ENCODE measurements at regions not wholly inside any gene's neighbourhood (a gene's known extent, or its start where the extent isn't known, plus 50 kb on each side); places are given as distances from the start of the nearest gene placed in this dataset.

GRCh38 chr6:144834426-144835038, 549.4 kb downstream of the UTRN start:
- DNase-seq (ENCODE audit: low spot score) = no peak

- no peak for DNase-seq (ENCODE audit: low spot score)
These were observed 550.3 kb downstream of the UTRN start for GRCh38 chr6:144835322-144835973.

GRCh38 chr6:144840619-144841018, 555.5 kb downstream of the UTRN start:
- DNase-seq (ENCODE audit: low spot score) = no peak

- DNase-seq (ENCODE audit: low spot score) = no peak
These were observed 558.6 kb downstream of the UTRN start for GRCh38 chr6:144843701-144844100.

DNA sequence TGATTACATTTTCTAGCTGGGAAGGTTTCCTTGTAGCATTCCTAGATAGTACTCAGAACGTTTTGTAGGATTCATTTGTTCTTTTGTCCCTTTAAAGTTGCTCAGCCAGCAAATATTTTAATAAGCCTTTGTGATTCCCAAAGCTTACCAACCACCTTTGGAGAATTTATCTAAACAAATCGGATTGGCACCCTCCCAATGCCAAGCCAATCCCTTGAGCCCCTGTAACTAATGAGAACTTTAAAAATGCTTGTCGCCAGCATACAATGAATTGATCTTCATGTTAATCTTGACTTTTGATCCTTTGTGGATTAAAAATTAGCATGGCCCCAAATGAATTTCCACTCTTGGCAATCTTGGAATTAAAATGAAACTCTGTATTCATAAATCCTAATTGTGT, 559.5 kb downstream of the UTRN start:
- no peak for DNase-seq (ENCODE audit: low spot score)

GRCh38 chr6:144845186-144845585, 560.1 kb downstream of the UTRN start:
- no peak for DNase-seq (ENCODE audit: low spot score)

DNA sequence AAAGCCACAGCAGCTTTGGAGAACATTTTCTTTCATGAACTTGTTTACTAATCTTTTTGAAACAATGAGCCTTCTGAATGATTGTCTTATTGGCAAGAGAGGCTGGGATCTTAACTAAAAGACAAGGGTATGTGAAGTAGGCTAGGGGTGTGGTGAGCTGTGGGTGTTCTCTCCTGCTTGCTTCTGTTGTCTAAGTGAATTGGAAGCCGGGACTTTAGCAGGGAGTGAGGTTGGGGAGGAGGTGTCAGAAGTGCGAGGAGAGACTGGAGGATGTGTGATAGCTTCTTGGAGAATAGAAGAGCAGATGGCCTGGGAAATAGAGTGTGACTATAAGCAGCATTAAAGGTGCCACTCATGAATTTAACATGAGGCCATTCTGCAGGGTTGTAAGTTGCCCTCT, 562.8 kb downstream of the UTRN start:
- DNase-seq (ENCODE audit: low spot score) = no peak

DNA sequence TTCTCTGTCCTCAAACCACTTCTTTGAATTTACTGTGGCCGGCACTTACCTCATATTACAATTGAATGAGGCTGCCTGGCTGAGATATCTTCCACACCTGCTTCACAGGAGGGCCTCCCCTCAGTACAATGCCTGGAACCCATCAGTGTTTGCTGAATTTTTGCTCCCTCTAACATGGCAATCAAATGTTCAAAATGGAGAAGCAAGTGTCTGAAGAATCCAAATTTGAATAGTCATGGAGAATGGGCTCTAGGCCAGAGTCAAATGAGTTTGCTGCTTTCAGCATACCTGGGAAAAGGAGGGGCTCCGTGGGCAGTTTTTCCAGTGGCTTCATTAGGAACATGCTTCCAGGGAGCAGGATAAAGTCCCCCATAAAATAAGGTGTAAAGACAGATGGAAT, 564.8 kb downstream of the UTRN start:
- DNase-seq (ENCODE audit: low spot score) = no peak

DNA sequence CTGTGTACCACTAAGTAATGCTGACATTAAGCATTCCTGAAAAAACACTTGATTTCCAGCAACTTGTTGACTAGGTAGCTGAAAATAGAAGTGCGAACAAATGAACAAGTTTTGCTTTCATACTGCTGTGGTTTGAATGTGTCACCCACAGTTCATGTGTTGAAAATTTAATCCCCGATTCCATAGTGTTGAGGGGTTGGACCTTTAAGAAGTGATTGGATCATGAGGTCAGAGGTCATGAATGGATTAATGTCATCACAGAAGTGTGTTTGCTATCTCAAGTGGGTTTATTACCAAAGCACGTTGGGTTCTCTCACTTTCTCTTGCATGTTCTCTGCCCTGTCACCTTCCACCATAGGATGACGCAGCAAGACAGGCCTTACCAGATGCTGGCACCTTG, 568.5 kb downstream of the UTRN start:
- DNase-seq (ENCODE audit: low spot score) = no peak

DNA sequence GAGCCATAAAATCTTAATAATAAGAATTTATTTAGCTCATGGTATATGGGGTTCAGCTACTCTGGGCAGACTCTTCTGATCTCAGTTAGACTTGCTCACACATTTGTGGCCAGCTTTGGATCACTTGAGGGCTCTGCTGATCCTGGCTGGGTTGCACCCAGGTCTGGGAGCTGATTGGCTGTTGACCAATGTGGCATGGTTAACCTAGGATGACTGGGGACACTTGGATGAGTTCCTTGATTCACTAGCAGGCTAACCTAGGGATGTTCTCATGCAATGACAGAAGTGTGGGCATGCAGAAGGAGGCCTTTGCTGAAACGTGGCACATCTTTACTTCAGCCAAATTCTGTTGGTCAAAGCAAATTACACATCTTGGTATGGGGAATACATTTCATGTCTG, 569.5 kb downstream of the UTRN start:
- no peak for DNase-seq (ENCODE audit: low spot score)

GRCh38 chr6:144855375-144855774, 570.2 kb downstream of the UTRN start:
- no peak for DNase-seq (ENCODE audit: low spot score)

- no peak for DNase-seq (ENCODE audit: low spot score)
These were observed 570.8 kb downstream of the UTRN start for GRCh38 chr6:144855812-144856531.

GRCh38 chr6:144856622-144857021, 571.5 kb downstream of the UTRN start:
- no peak for DNase-seq (ENCODE audit: low spot score)

DNA sequence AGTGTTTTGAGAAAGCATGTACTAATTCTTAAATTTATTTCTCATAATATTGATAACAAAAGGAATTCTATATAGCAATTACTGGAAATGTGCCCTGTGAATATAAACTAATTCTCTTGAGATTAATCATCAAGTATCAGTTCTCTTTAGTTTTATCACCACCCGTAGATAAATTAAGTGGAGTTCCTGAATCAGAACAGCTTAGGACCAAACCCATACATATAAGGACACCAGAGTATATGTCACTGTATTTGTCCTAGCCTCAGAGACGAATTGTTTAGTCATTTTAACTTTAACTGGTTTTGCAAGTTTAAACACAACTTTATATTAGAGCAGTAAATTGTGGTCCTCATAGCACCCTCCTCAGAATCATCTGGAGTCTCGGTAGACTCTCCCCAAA, 572.0 kb downstream of the UTRN start:
- DNase-seq (ENCODE audit: low spot score) = no peak

DNA sequence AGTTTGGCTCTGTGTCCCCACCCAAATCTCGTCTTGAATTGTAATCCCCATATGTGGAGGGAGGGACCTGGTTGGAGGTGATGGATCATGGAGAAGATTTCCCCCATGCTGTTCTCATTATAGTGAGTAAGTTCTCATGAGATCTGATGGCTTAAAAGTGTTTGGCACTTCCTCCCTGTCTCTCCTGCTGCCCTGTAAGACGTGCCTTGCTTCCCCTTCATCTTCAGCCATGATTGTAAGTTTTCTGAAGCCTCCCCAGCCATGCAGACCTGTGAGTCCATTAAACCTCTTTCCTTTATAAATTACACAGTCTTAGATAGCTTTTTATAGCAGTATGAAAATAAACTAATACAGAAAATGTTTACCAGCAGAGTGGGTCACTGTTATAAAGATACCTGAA, 577.6 kb downstream of the UTRN start:
- DNase-seq (ENCODE audit: low spot score) = no peak

- DNase-seq (ENCODE audit: low spot score) = no peak
These were observed 582.6 kb downstream of the UTRN start for GRCh38 chr6:144867761-144868160.

- DNase-seq (ENCODE audit: low spot score) = no peak
These were observed 585.6 kb downstream of the UTRN start for GRCh38 chr6:144870782-144871181.

DNA sequence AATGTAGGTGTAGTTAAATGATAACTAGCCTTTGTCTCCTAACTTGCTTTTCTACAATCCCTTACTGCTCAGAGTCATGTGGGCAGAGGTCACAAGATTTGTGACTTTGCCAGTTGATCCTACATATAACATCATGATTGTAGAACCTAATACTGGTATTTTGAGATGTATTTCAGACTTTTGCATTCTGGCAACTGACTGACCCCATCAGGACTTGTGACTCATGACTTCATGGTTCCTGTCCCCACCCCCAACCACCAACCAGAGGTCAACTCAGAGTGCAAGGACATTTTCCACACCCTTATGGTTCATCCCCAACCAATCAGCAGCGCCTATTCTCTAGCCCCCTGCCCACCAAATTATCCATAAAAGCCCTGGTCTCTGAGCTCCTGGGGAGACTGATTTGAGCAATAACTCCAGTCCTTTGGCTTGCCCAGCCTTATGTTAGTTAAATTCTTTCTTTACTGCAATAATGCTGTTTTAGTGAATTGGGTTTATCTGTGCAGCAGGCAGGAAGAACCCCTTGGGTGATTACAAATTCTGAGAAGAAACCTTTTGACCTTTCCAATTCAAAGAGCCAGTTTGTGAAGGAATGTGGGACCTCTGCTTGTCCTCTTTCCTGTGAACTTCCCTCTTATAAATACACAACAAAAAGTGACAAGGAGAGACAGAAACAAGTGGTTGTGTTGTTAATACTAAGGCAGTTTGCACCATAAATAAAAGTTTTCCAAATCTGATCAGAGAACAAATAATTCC, 588.7 kb downstream of the UTRN start:
- no peak for DNase-seq (ENCODE audit: low spot score)

- DNase-seq (ENCODE audit: low spot score) = no peak
These were observed 591.6 kb downstream of the UTRN start for GRCh38 chr6:144876689-144877088.

GRCh38 chr6:144877118-144877517, 592.0 kb downstream of the UTRN start:
- DNase-seq (ENCODE audit: low spot score) = no peak

DNA sequence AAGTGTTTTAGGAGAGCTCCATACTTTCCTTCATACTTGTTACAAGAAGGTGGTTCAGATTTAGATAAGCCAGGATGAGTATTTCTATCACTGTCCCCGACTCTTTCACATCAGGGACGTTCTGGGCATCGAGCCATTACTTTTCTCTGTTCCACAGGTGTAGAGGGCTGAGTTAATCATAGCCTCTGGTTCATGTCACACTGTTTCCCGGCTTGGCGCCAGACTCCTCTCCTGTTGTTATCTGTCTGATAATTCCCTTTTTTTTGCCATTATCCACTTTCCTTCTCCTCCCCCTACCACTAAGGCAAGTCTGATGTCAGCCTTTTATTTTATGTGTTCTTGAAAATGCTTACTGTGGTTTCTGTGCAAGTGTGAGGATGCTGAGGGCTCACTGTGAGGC, 593.4 kb downstream of the UTRN start:
- DNase-seq (ENCODE audit: low spot score) = no peak

GRCh38 chr6:144879436-144879835, 594.3 kb downstream of the UTRN start:
- no peak for DNase-seq (ENCODE audit: low spot score)

DNA sequence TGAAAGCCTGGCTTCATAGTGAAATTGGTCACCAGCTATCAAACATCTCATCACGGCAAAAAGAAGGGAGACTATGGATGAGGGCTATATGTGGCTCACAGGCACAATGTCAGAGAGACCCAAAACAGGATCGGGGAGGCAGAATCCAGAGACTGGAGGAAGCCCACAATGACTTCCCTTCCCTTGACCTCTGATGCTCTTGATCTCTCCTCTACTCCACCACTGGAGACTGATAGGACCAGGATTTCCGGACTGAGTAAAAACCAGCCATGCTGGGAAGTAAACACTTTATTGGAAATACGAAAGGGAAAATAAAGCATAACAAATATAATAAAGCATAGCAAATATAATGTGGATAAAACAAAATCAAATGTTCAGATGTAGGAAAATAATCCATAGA, 597.3 kb downstream of the UTRN start:
- DNase-seq (ENCODE audit: low spot score) = no peak

Measured in HuH-7 (cell line).